Activated CD8-positive, alpha-beta memory T cell treated with anti-CD3 and anti-CD28 coated beads for 1 hour (primary cell): ENCODE measurements at regions not wholly inside any gene's neighbourhood (a gene's known extent, or its start where the extent isn't known, plus 50 kb on each side); places are given as distances from the start of the nearest gene placed in this dataset.

Experiments used
- DNase-seq, 2 donors: peaks; one replicate each; pipeline ENCODE4 v3.0.0-alpha.2; 2020; ENCODE audit warnings: low read depth in 1 of 2; ENCODE audit errors: extremely low read depth in 1 of 2

GRCh38 chr13:73857106-73857505 is 277.1 kb downstream of the KLF12 start:
- no peak for DNase-seq

GRCh38 chr13:73851104-73851503 is 283.1 kb downstream of the KLF12 start:
- DNase-seq, result no peak

DNA sequence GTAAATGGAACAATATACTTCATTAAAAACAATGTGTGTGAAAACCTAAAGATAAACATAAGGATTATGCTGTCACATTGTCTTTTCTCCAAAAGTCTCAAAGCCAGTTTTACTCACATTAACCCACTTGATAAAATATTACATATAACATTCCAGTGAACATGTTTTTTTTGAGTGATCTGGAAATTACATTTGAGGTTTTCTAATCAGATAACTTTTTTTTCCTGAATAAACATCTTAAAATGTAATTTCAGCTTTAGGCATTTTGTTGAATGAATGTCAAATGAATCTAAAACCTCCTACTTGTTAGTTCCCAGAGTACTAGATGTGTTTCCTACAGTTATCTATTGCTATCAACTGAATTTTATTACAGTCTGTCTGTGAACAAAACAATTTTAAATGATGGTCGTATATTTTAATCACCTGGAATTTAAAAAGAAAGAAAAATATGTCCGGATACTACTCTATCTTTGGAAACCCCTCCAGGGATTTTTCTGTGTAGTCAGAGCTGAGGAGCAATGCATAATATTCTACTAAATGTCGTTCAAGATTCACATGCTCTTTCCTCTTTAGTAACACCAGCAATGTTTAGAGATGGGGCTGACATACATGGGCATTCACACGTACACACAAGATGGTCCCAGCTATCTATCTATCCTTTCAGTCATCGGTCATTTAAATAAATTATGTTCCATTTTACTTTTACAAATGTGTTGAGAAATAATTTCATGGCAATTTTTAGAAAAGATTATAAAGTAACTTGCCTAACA is 283.9 kb downstream of the KLF12 start:
- DNase-seq, result no peak

DNA sequence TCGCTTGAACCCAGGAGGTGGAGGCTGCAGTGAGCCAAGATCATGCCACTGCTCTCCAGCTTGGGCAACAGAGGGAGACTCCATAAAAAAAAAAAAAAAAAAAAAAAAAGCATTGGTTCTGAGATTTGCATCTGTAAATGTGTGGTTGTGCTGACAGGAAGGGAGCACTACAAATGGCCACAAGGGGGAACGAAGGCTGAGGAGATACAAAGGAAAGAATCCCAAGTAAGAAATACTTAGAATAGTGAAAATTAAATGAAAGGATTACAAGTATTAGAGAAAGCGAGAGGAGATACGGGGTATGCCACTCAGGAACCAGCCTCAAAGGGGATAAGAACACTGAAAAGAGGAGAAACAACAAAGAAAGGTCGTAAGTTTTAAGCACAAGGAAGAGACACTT is 284.9 kb downstream of the KLF12 start:
- DNase-seq, result no peak

GRCh38 chr13:73844986-73845385 is 289.2 kb downstream of the KLF12 start:
- no peak for DNase-seq

- no peak for DNase-seq
Measured at GRCh38 chr13:73842626-73843025, 291.6 kb downstream of the KLF12 start.

GRCh38 chr13:73842184-73842583 is 292.0 kb downstream of the KLF12 start:
- DNase-seq, result no peak

GRCh38 chr13:73837147-73837546 is 297.1 kb downstream of the KLF12 start:
- DNase-seq, result no peak

DNA sequence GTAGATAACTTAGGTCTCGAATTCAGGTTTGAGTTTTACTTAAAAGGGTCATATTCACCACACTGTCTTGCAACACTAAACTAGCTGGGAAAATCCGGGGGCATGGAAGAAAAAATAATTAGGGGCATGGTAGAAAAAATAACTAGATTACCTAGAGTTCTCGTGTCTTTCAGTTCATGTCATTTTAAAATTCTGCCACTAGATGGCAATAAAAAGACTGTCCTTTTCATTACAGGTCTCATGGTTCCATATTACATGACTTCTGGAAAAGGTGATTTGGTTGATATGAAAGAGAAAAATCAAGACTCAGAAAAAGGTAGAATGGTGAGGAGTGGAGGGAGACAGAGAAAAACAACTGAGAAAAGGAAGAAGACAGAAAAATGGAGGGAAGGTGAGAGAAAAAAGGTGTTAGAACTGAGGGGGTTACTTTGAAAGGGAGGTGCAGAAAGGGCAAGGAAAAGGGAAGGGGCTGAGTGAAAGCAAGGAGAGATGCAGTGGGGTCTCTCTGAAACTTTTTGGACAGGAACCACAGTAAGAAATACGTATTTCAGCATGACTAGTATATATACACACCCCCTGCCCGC is 299.0 kb downstream of the KLF12 start:
- no peak for DNase-seq

DNA sequence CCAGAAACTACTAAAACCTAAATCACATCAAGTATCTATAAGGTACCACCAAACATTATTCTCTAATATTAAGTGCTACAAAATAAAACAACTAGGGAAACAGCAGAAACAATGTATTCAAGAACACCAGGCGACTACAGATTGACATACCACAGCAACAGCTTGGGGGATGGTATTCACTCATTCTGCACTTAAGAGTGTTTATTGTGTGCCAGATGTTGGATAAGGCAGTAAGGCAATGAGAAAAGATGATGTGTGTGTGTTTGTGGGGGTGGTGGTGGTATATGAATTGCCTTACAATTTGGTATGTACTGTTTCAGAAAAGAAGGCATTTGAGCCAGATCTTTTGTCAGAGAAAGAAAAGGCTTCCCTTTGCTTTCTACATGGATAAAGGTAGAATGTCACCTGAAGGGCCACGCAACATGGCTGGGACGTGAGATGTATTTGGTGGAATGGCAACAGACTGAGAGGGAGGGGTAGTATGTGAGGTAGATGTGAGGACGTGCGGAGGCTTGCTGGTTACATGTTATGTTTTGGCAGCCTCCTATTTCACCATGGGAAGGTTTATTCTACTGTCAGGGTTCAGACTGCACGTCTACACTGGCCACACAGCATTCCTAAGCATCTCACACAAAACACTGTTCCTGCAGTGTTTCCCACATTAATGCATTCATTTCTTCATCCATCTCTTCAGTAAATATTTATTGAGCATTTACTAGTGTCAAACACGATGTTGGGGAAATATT is 300.7 kb downstream of the KLF12 start:
- DNase-seq, result no peak

GRCh38 chr13:73832825-73833224 is 301.4 kb downstream of the KLF12 start:
- DNase-seq, result no peak

DNA sequence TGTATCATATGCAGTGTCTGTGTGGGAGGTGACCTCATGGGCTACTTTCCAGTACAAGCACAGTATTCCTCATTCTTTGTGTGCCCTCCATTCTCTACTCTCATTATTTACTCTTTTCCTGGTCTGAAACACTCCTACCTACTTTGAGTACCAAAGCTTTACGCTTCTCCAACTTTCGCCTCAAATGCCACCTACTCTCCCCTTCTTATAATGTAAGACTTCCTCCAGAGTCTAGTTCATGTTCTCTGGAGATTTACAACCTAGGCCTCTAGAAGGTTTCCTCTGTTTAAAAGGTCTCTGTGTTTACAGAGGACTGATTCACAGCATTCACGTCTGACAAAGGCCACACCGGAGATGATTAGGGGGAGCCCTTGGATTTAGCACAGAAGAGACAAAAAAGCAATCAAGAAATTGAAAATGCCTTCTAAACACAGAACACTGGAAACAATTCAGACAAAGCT is 302.0 kb downstream of the KLF12 start:
- DNase-seq, result no peak

GRCh38 chr13:73829416-73829815 is 304.8 kb downstream of the KLF12 start:
- no peak for DNase-seq

DNA sequence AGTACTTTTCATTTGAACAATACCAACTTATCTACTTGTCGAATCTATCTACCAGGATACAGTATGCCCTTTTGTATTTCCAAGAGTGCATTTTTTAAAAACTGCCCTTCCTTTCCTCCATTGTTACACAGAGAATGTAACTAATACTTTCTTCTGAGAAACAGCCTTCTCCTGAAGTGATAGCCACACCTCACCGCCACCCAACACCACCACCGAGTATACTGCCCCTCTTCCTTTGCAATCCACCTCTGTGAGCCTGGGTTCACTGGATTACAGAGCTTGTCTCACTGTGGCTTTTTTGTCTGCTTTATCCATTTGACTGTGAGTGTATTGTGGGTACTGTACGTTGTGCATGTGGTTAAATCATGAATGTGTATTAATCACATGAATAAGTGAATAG is 305.4 kb downstream of the KLF12 start:
- DNase-seq, result no peak

GRCh38 chr13:73827434-73827833 is 306.8 kb downstream of the KLF12 start:
- DNase-seq, result no peak

DNA sequence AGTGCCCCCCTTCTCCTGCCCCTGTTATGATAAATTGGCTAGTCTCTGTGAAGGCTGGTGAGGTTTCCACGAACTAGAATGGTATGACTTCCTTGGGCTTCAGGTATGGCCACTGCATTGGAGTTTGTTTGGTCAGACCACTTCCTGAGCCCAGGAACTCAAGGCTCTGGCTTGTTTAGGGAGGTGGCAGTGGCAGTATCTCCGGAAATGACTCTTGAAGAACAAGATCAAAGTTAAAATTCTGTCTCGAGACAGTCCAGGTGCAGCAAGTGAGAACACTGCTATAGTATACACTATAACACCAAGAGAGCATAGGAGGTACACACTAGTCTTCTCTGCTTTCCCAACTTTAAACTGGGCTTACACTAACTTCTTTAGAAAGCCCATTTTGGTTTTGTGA is 309.1 kb downstream of the KLF12 start:
- DNase-seq, result no peak

GRCh38 chr13:73822668-73823592 is 311.3 kb downstream of the KLF12 start:
- DNase-seq, result no peak

DNA sequence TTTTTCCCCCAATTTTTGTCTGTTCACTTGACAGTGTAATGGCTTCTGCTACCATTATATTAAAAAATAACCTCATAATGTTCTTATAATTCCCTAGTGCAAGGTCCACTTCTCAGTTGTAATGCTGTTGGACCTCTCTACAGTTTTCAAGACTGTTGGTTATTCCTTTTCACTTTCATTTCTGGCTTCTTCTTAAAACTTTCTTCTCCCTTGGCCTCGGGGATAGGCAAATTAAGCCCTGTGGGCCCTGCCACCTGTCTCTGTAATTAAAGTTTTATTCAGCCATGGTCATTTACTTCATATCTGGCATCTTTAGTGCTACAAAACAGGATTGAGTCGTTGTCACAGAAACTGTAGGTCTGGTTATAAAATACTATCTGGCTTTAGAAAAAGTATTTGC is 313.5 kb downstream of the KLF12 start:
- no peak for DNase-seq

- no peak for DNase-seq
Measured at GRCh38 chr13:73820285-73820684, 313.9 kb downstream of the KLF12 start.

- DNase-seq, result no peak
Measured at GRCh38 chr13:73819711-73820110, 314.5 kb downstream of the KLF12 start.

GRCh38 chr13:73816702-73817101 is 317.5 kb downstream of the KLF12 start:
- DNase-seq, result no peak
